ENCODE measurements at regions not wholly inside any gene's neighbourhood (a gene's known extent, or its start where the extent isn't known, plus 50 kb on each side); places are given as distances from the start of the nearest gene placed in this dataset.

GRCh38 chr12:126781593-126781992 is 1485.4 kb upstream of the TMEM132C start:
- Histone ChIP-seq H3K9me3 (ENCODE audit: control insufficient read depth in 1 of 2, low read length in 2 of 2) (peaks cover 0 to 3% of the 10 kb centered on the region in 2 donors), H3K36me3 (ENCODE audit: control insufficient read depth in 1 of 2, insufficient read depth in 2 of 2, low read length in 2 of 2) (no peaks in the 10 kb centered on the region), H3K27me3 (ENCODE audit: control insufficient read depth in 1 of 2, insufficient read depth in 2 of 2, low read length in 2 of 2) (no peaks in the 10 kb centered on the region), H3K4me3 (ENCODE audit: low read depth in 1 of 2, low read length in 2 of 2) (no peak overlapping the region), H3K9ac (ENCODE audit: low read depth in 1 of 2, low read length in 2 of 2) (no peak overlapping the region), H3K4me1 (ENCODE audit: control insufficient read depth in 1 of 2, insufficient read depth in 2 of 2, low read length in 2 of 2) (no peaks in the 10 kb centered on the region), H3K27ac (ENCODE audit: low read depth, low read length) (no peak overlapping the region)

GRCh38 chr12:126782083-126782482 is 1484.9 kb upstream of the TMEM132C start:
- Histone ChIP-seq H3K4me1 (ENCODE audit: control insufficient read depth in 1 of 2, insufficient read depth in 2 of 2, low read length in 2 of 2) (no peaks in the 10 kb centered on the region), H3K9me3 (ENCODE audit: control insufficient read depth in 1 of 2, low read length in 2 of 2) (peaks cover 0 to 3% of the 10 kb centered on the region in 2 donors), H3K4me3 (ENCODE audit: low read depth in 1 of 2, low read length in 2 of 2) (no peak overlapping the region)

GRCh38 chr12:126784328-126784921 is 1482.5 kb upstream of the TMEM132C start:
- Histone ChIP-seq H3K9ac (ENCODE audit: low read depth in 1 of 2, low read length in 2 of 2) (no peak overlapping the region), H3K4me1 (ENCODE audit: control insufficient read depth in 1 of 2, insufficient read depth in 2 of 2, low read length in 2 of 2) (no peaks in the 10 kb centered on the region), H3K27me3 (ENCODE audit: control insufficient read depth in 1 of 2, insufficient read depth in 2 of 2, low read length in 2 of 2) (no peaks in the 10 kb centered on the region), H3K4me3 (ENCODE audit: low read depth in 1 of 2, low read length in 2 of 2) (no peak overlapping the region), H3K9me3 (ENCODE audit: control insufficient read depth in 1 of 2, low read length in 2 of 2) (peaks cover 0 to 6% of the 10 kb centered on the region in 2 donors), H3K27ac (ENCODE audit: low read depth, low read length) (no peak overlapping the region), H3K36me3 (ENCODE audit: control insufficient read depth in 1 of 2, insufficient read depth in 2 of 2, low read length in 2 of 2) (no peaks in the 10 kb centered on the region)

More at GRCh38 chr12:126782083-126782482, 1484.9 kb upstream of the TMEM132C start:
- Histone ChIP-seq H3K36me3 (ENCODE audit: control insufficient read depth in 1 of 2, insufficient read depth in 2 of 2, low read length in 2 of 2) (no peaks in the 10 kb centered on the region), H3K27me3 (ENCODE audit: control insufficient read depth in 1 of 2, insufficient read depth in 2 of 2, low read length in 2 of 2) (no peaks in the 10 kb centered on the region), H3K27ac (ENCODE audit: low read depth, low read length) (no peak overlapping the region), H3K9ac (ENCODE audit: low read depth in 1 of 2, low read length in 2 of 2) (no peak overlapping the region)

- H3K9ac ChIP-seq (ENCODE audit: low read depth in 1 of 2, low read length in 2 of 2), result no peak overlapping the region
Measured at GRCh38 chr12:126789963-126790362, 1477.0 kb upstream of the TMEM132C start.

GRCh38 chr12:126791122-126791521 is 1475.8 kb upstream of the TMEM132C start:
- H3K36me3 ChIP-seq (ENCODE audit: control insufficient read depth in 1 of 2, insufficient read depth in 2 of 2, low read length in 2 of 2), result no peaks in the 10 kb centered on the region
- H3K9me3 ChIP-seq (ENCODE audit: control insufficient read depth in 1 of 2, low read length in 2 of 2), result peaks cover 0 to 3% of the 10 kb centered on the region in 2 donors
- H3K9ac ChIP-seq (ENCODE audit: low read depth in 1 of 2, low read length in 2 of 2), result no peak overlapping the region
- H3K27ac ChIP-seq (ENCODE audit: low read depth, low read length), result no peak overlapping the region
- no peaks in the 10 kb centered on the region for H3K4me1 ChIP-seq (ENCODE audit: control insufficient read depth in 1 of 2, insufficient read depth in 2 of 2, low read length in 2 of 2)
- no peaks in the 10 kb centered on the region for H3K27me3 ChIP-seq (ENCODE audit: control insufficient read depth in 1 of 2, insufficient read depth in 2 of 2, low read length in 2 of 2)
- H3K4me3 ChIP-seq (ENCODE audit: low read depth in 1 of 2, low read length in 2 of 2), result no peak overlapping the region

More at GRCh38 chr12:126789963-126790362, 1477.0 kb upstream of the TMEM132C start:
- Histone ChIP-seq H3K9me3 (ENCODE audit: control insufficient read depth in 1 of 2, low read length in 2 of 2) (peaks cover 0 to 3% of the 10 kb centered on the region in 2 donors), H3K36me3 (ENCODE audit: control insufficient read depth in 1 of 2, insufficient read depth in 2 of 2, low read length in 2 of 2) (no peaks in the 10 kb centered on the region), H3K4me1 (ENCODE audit: control insufficient read depth in 1 of 2, insufficient read depth in 2 of 2, low read length in 2 of 2) (no peaks in the 10 kb centered on the region), H3K27me3 (ENCODE audit: control insufficient read depth in 1 of 2, insufficient read depth in 2 of 2, low read length in 2 of 2) (no peaks in the 10 kb centered on the region), H3K27ac (ENCODE audit: low read depth, low read length) (no peak overlapping the region), H3K4me3 (ENCODE audit: low read depth in 1 of 2, low read length in 2 of 2) (no peak overlapping the region)

GRCh38 chr12:126792411-126792810 is 1474.6 kb upstream of the TMEM132C start:
- no peak overlapping the region for H3K9ac ChIP-seq (ENCODE audit: low read depth in 1 of 2, low read length in 2 of 2)
- H3K9me3 ChIP-seq (ENCODE audit: control insufficient read depth in 1 of 2, low read length in 2 of 2), result peaks cover 0 to 4% of the 10 kb centered on the region in 2 donors
- no peaks in the 10 kb centered on the region for H3K4me1 ChIP-seq (ENCODE audit: control insufficient read depth in 1 of 2, insufficient read depth in 2 of 2, low read length in 2 of 2)
- H3K4me3 ChIP-seq (ENCODE audit: low read depth in 1 of 2, low read length in 2 of 2), result no peak overlapping the region
- no peak overlapping the region for H3K27ac ChIP-seq (ENCODE audit: low read depth, low read length)
- H3K36me3 ChIP-seq (ENCODE audit: control insufficient read depth in 1 of 2, insufficient read depth in 2 of 2, low read length in 2 of 2), result no peaks in the 10 kb centered on the region
- no peaks in the 10 kb centered on the region for H3K27me3 ChIP-seq (ENCODE audit: control insufficient read depth in 1 of 2, insufficient read depth in 2 of 2, low read length in 2 of 2)

- Histone ChIP-seq H3K4me1 (ENCODE audit: control insufficient read depth in 1 of 2, insufficient read depth in 2 of 2, low read length in 2 of 2) (no peaks in the 10 kb centered on the region), H3K36me3 (ENCODE audit: control insufficient read depth in 1 of 2, insufficient read depth in 2 of 2, low read length in 2 of 2) (no peaks in the 10 kb centered on the region), H3K27ac (ENCODE audit: low read depth, low read length) (no peak overlapping the region), H3K27me3 (ENCODE audit: control insufficient read depth in 1 of 2, insufficient read depth in 2 of 2, low read length in 2 of 2) (no peaks in the 10 kb centered on the region), H3K9ac (ENCODE audit: low read depth in 1 of 2, low read length in 2 of 2) (no peak overlapping the region), H3K4me3 (ENCODE audit: low read depth in 1 of 2, low read length in 2 of 2) (no peak overlapping the region), H3K9me3 (ENCODE audit: control insufficient read depth in 1 of 2, low read length in 2 of 2) (peaks cover 2 to 6% of the 10 kb centered on the region in 2 donors)
Measured at GRCh38 chr12:126797525-126797924, 1469.4 kb upstream of the TMEM132C start.

GRCh38 chr12:126798449-126798848 is 1468.5 kb upstream of the TMEM132C start:
- no peaks in the 10 kb centered on the region for H3K27me3 ChIP-seq (ENCODE audit: control insufficient read depth in 1 of 2, insufficient read depth in 2 of 2, low read length in 2 of 2)
- H3K4me3 ChIP-seq (ENCODE audit: low read depth in 1 of 2, low read length in 2 of 2), result no peak overlapping the region
- peaks cover 2 to 6% of the 10 kb centered on the region in 2 donors for H3K9me3 ChIP-seq (ENCODE audit: control insufficient read depth in 1 of 2, low read length in 2 of 2)
- no peaks in the 10 kb centered on the region for H3K36me3 ChIP-seq (ENCODE audit: control insufficient read depth in 1 of 2, insufficient read depth in 2 of 2, low read length in 2 of 2)
- no peaks in the 10 kb centered on the region for H3K4me1 ChIP-seq (ENCODE audit: control insufficient read depth in 1 of 2, insufficient read depth in 2 of 2, low read length in 2 of 2)
- no peak overlapping the region for H3K27ac ChIP-seq (ENCODE audit: low read depth, low read length)
- no peak overlapping the region for H3K9ac ChIP-seq (ENCODE audit: low read depth in 1 of 2, low read length in 2 of 2)

GRCh38 chr12:126807312-126807865 is 1459.6 kb upstream of the TMEM132C start:
- H3K9me3 ChIP-seq (ENCODE audit: control insufficient read depth in 1 of 2, low read length in 2 of 2), result peaks cover 2 to 4% of the 10 kb centered on the region in 2 donors
- no peaks in the 10 kb centered on the region for H3K4me1 ChIP-seq (ENCODE audit: control insufficient read depth in 1 of 2, insufficient read depth in 2 of 2, low read length in 2 of 2)
- H3K27ac ChIP-seq (ENCODE audit: low read depth, low read length), result no peak overlapping the region
- no peak overlapping the region for H3K4me3 ChIP-seq (ENCODE audit: low read depth in 1 of 2, low read length in 2 of 2)
- no peaks in the 10 kb centered on the region for H3K36me3 ChIP-seq (ENCODE audit: control insufficient read depth in 1 of 2, insufficient read depth in 2 of 2, low read length in 2 of 2)
- H3K9ac ChIP-seq (ENCODE audit: low read depth in 1 of 2, low read length in 2 of 2), result no peak overlapping the region
- H3K27me3 ChIP-seq (ENCODE audit: control insufficient read depth in 1 of 2, insufficient read depth in 2 of 2, low read length in 2 of 2), result no peaks in the 10 kb centered on the region

- H3K27me3 ChIP-seq (ENCODE audit: control insufficient read depth in 1 of 2, insufficient read depth in 2 of 2, low read length in 2 of 2), result no peaks in the 10 kb centered on the region
- no peak overlapping the region for H3K9ac ChIP-seq (ENCODE audit: low read depth in 1 of 2, low read length in 2 of 2)
- H3K4me1 ChIP-seq (ENCODE audit: control insufficient read depth in 1 of 2, insufficient read depth in 2 of 2, low read length in 2 of 2), result no peaks in the 10 kb centered on the region
- H3K27ac ChIP-seq (ENCODE audit: low read depth, low read length), result no peak overlapping the region
- H3K9me3 ChIP-seq (ENCODE audit: control insufficient read depth in 1 of 2, low read length in 2 of 2), result peaks cover 0 to 4% of the 10 kb centered on the region in 2 donors
- no peaks in the 10 kb centered on the region for H3K36me3 ChIP-seq (ENCODE audit: control insufficient read depth in 1 of 2, insufficient read depth in 2 of 2, low read length in 2 of 2)
- H3K4me3 ChIP-seq (ENCODE audit: low read depth in 1 of 2, low read length in 2 of 2), result no peak overlapping the region
Measured at GRCh38 chr12:126811391-126811790, 1455.6 kb upstream of the TMEM132C start.
